GM19043 (cell line): ENCODE measurements at regions not wholly inside any gene's neighbourhood (a gene's known extent, or its start where the extent isn't known, plus 50 kb on each side); places are given as distances from the start of the nearest gene placed in this dataset.
"Not testable (repeated sequence)": the region's sequence is repeated elsewhere in the genome, so short reads cannot be mapped to it uniquely, and the experiment has no call there.

Experiments
- ATAC-seq: cut with Tn5 transposase; IDR thresholded peaks from one replicate; pipeline ENCODE4 v1.9.1; 2021; ENCODE audit warnings: low read depth; ENCODE audit not compliant: unreplicated experiment

DNA sequence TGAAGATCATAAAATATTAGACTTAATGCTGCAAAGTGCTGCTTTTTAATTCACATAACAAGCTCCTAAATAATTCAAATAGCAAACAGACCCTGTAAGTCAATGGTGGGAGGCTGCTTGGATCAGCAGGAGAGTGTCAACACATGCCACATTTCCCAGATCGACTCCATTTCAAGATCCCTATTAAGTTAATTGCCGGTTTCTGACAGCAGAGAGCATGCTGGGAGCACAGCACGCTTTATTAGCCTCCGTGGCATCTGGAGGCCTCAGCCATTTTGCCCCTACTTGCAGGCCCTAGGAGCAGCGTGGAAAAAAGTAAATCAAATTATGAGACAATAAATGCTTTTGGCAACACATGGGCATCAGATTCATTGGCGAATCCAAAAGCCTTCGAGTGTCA, 201.0 kb downstream of the EMX2 start:
- no peak for ATAC-seq

DNA sequence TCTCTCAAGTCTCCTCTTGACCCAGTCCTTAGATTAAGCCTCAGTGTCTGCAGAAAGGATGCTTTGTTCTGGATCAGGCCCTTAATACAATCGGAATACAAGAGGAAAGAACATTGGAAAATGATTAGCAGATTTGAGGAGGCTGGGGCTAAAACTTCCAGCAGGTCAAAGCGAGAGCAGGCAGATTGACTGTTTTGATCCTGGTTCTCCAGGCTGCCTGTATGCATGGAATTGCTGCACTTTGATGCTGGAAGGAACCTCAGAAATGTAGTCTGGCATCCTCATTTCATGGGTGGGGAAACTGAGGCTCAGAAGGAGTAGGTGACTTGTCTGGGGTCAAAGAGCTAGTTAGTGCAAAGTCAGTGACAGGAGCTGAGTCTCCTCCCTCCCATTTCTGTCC, 202.8 kb downstream of the EMX2 start:
- ATAC-seq, result no peak

DNA sequence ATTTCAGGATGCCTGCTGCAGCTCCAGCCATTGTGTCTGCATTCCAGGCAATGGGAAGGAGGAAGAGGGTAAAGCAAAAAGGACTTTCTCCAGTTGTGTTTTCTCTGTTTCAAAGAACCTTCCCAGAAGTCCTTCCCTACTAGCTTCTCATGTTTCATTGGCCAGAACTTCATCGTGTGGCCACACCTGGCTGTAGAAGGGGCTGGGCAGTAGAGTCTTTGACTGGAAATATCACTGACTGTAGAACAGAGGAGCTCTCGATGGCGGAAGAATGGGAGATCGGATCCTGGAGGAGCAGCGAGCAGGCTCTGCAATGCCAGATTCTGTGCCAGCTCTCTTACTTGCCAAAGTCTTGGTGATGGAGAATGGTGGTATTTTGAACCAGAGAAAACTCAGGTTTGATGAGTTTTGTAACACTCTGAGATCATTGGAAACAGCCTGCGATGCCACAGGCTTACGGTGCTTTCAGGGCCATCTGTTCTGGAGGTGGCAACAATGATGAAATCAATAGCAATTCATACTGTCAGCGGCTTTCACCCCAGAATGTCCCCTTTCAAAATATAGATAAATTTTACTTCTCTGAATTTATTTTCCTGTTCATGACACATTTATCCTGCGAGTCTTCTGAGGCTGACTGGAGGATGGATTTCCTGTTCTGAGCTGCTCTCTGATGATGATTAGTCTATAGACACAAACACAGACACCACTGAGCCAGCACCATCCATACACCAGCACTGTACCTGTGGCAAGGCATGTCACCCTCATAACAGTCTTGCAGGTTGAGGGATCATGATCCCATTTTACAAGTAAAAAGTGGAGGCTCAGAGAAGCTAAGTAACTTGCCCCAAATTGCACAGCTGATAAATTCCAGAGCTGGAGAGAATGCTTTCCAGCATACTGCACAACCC, 204.2 kb downstream of the EMX2 start:
- ATAC-seq, result no peak

DNA sequence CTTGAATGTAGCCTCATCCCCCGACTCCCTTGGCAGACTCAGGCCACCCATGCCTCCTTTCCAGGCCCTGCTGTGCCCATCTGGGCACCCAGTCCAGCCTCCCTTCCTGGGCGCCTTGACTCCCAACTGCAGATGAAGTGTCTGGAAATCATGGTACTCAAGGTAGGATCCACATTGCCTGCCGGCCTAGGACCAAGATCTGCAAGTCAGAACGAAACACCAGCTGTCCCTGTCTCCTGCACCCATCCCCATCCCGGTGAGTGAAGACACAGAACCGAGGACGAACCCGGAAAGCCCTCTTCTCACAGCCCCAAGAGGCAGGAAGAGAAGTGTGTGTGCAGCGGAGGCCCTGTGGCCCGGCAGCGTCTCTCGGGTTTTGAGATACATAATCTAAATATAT, 205.1 kb downstream of the EMX2 start:
- no peak for ATAC-seq

DNA sequence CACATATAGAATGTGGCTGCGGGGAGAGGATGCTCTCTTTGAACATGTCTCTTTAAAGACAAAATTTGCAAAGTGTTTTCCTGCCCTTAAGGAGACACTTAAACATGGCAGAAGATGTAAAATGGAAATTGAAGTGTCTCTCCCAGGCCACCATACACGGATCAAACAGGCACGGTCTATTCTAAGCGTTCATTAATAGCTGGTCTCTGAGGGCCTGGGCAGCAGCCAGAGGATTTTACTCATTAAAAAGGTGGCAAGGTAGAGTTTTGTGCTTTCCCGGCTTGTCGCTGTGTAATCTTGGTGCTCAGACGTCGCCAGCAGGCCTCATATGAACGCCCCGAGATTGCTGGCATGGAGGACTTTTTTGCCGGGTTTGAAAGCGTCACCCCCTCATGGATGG, 205.5 kb downstream of the EMX2 start:
- no peak for ATAC-seq

DNA sequence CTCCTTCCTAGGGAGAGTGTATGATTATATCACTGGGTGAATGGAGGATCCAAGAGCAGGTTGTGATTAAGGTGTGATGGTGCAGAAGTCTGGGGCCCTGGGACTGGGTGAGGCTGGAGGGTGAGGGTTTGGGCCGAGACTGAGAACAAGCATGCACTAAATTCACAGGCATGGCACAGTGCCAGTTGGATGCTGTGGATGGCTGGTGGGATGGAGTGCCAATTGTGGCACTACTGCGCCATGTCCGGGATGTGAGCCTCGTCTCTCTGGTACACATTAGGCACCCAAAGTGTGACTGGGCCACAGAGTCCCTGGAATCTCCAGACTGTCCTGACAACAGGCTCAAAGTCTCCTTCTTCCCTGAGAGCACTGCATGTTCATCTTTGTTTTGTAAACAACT, 208.1 kb downstream of the EMX2 start:
- no peak for ATAC-seq

DNA sequence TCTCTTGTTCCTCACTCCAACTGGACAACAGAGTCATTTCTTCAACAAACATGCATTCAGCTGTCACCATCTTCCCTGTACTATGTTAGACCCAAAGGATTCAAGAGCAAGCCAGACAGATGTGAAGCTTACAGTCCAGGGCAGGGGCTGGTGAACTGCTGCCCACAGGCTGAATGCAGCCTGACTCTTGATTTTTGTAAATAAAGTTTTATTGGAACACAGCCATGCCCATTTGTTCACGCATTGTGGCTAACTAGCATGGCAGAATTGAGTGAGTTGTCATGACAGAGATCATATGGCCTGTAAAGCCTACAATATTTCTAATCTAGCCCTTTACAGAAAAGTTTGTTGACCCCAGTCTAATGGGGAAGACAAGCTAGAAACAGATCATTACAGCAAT, 208.7 kb downstream of the EMX2 start:
- ATAC-seq, result no peak

DNA sequence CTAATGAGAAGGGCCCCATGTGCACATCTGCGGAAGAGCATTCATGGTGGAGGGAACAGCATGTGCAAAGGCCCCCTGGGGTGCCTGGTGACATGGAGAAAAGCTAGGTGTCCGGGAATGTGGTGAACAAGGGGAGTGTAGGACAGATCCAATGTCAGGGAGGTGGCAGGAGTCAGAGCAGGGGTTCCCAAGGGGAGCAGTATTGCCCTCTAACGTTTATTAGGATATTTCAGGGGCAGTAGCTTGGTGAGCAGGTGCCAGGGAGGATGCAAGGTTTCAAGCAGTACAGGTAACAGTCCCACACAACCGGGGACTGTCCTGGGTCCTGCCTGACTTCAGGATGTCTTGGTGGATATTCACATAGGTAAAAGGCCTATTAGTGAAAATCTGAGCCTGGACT, 209.6 kb downstream of the EMX2 start:
- ATAC-seq, result no peak

DNA sequence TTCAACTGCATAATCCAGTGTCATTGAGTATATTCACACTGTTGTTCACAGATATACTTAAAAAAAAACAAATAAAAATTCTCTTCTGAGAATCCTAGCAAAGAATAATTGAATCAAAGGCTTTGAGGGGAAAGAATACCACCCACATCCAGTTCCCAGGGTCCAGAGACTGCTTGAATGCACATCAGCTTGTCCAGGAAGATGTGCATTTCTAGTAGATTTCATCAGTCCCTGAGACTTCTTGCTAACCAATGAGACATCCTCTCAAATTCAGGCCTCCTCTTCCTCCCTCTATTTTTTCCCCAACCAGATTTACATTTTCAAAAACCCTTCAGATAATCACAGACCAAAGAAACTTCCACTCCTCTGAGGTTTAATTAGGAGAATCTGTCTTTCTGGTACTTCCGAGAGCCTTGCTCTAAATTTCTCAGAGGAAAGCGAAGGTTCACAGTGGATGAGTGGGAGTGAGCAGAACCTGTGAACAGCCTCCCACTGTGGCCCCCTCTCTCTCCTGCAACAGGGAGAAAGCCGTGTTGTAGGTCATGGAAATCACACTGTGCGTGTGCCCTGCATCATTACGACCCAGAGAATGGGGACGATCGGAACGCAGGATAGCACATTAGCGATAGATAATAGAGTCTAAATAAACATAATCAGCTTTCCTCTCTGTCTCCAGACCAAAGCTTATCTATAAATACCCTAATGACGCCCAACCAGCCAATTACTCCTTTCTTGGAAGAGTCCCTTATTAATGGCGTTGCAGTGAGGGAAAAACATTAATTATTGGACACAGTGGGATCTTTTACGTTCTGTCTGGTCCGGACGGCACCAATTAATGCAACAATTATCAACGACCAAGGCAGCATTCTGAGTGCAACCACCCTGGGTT, 212.5 kb downstream of the EMX2 start:
- ATAC-seq, result no peak

DNA sequence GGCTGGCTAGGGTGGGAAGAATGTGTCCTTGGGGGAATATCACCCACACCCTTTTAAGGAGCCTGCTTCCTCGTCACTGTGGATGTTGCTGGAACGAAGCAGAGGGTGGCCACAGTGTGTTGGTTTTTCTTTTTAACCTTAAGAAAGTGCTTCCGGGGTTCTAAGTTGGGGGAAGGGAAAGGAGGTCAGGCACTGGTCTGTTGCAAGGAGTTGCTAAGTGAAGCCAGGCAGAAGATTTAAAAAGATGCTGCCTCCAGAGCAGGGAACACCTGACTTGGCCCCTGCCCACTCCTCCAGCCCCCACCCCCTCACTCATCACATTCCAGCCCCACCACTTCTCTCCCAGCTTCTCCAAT, 213.1 kb downstream of the EMX2 start:
- ATAC-seq, result no peak

DNA sequence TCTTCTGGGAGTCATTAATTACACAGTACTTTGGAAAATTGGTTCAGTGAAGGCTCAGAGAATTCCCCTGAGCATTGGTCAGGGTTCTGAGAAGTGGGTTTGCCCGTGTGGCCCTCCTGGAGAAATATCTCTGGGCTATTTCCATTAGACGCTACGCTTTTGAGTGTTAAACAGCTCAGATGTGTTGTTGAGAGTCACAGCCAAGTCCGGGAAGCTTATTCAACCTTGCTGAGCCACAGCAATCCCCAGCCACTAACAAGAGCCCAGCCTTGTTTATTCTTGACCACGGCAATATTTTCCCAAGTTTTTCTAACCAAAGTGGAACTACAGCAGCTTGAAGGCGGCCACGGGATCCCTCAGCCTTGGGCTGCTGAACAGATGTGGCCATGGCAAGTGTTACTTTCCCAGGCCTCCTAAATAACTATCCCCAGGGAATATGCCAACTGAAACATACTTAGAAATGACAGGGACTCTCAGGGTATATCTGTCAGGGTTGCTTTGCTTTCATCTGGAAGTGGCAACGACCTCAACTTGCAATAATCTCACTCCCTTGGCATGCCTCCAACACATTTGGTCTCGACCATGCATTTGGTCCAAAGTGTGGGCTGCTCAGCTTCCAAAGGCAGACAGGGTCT, 214.7 kb downstream of the EMX2 start:
- ATAC-seq, result no peak

DNA sequence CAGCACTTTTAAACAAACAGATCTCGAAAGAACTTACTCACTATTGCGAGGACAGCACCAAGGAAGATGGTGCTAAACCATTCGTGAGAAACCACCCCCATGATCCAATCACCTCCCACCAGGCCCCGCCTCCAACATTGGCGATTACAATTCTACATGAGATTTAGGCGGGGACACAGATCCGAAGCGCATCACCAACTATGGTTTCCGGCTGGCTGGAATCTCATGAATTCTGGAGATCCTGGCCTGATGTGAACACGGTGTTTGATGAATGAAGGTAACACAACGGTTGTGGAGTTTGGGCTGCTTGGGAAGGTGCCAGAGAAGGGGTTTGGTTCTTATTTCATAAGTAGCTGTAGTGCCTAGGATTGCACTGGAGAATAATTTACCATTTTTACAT, 216.7 kb downstream of the EMX2 start:
- ATAC-seq, result no peak

DNA sequence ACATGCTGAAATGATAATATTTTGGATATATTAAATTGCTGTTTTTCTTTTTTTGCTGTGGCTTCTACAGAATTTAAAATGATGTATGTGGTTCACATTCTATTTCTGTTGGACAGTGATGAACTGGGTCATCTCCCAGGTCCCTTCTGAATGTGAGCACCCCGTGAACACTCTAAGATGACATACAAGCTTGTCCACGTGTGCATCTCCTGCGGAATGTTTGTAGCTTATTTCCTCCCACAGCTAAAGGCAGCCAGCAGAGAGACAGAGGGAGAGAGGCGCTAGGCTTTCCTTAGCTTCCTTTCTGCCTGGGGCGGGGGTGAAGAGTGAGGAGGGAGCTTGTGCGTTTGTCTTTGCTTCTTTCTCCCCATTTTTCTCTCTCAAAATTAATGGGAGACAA, 219.1 kb downstream of the EMX2 start:
- ATAC-seq, result no peak

DNA sequence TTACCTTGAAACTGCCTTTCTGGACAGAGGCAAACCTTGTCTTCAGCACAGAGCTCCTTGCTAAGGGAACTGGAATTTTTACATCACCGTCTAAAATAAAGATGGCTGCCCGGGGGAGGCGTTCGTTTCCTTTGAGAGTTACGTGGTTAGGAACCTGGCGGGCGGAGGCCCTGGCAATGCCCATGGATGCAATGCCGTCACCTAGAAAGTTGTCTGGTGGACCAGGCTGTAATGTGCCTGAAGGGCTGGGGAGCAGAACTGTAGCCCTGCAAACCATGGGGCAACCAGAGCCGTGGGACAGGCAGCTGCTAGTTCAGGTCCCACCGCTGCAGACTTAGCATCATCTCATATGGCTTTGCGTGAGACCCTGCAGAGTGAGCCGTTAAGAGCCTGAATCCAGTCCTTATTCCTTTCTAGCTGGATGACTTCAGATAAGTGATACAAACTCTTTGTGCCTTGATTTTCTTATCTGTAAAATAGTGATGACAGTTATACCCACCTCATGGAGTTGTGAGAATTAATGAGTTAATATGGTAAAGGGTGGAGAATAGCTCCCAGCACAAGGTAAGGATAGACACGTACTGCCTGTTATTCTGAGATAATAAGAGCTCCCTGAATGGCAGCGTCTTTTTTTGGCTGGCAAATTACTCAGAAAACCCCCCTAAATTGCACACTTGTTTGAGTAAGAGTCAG, 219.7 kb downstream of the EMX2 start:
- ATAC-seq, result no peak

DNA sequence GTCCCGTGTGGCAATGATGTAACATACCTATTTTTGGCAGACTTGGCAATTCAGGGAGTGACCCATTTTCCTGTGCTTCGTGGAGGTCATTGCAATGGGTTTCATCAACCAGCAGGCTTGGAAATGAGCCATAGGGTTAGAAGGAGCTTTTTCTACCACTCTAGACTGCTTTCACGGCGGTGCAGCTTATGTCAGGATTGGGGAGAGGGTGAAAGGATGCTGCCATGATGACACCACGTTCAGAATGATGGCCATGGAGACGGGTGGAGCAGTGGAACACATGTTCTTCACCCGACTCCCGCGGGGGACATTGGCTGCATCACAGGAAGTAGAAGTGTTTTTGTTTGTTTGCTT, 220.2 kb downstream of the EMX2 start:
- no peak for ATAC-seq

DNA sequence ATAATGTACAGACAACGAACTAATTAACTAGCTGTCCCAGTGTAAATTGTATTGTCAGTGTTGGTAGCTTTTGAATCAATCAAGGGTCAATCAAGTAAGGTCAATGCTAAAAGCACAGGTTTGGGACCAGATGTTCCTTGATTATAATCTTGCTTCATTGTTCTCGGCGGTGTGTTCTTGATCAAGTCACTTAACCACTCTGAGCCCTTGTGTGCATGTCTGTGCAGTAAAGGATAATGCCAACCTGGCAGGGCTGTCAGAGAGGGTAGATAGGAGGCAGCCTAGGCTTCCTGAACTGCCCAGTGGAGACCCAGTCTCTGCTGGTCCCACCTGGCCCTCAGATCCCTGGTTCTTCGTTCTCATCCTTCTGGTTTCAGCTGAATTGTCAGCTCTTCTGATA, 221.0 kb downstream of the EMX2 start:
- ATAC-seq, result no peak

DNA sequence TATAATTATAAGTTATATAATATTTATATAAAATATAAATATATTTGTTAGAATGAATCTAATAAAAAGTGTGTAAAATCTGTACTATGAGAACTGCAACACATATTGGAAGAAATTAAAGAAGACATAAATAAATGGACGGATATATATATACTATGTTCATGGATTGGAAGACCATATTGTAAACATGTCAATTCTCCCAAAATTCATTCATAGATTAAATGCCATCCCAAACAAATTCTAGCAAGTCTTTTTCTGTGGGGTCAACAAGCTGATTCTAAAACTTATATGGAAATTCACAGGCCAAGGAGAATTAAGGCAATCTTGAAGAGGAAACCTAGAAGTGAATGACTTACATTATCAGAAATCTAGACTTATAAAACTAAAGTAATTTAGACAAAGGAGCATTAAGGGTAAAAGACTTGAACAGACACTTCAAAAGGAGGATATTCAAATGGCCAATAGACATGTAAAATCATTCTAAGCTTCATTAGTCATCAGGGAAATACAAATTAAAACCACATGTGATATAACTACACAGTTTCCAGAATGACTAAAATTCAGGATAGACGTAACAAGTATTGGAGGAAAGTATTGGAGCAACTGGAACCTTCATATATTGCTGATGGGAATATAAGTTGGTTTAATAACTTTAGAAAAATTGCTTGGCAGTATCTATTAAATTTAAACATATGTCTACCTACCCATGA, 225.9 kb downstream of the EMX2 start:
- no peak for ATAC-seq

DNA sequence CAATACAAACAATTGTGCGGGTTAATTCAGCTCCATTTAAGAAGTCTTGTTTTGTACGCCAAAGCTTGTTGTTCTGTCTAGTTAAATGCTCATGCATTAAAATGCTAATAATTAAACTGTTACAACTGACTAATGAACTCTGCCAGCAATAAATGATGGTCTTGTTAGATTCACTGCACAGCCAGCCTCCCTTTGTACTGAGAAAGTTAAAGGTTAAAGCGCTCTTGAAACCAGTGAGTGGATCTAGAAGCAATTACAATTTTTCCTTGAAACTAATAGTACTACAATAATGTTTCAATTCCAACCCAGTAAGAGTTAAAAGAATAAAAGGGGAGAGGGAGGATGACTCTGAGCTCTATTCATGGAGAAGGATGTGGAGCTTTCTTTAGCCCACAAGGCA, 233.0 kb downstream of the EMX2 start:
- ATAC-seq, result no peak

DNA sequence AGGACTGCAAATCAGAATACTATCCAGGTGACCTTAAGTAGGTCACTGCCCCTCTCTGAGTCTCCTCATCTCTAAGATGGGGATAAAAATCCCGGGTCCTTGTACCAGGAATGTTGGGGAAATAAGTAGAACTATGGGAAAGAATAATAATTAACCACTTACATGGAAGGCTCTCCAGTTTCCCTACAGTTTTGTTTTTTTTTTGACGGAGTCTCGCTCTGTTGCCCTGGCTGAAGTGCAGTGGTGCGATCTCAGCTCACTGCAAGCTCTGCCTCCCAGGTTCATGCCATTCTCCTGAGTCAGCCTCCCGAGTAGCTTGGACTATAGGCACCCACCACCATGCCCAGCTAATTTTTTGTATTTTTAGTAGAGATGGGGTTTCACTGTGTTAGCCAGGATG, 234.7 kb downstream of the EMX2 start:
- not testable (repeated sequence) for ATAC-seq

DNA sequence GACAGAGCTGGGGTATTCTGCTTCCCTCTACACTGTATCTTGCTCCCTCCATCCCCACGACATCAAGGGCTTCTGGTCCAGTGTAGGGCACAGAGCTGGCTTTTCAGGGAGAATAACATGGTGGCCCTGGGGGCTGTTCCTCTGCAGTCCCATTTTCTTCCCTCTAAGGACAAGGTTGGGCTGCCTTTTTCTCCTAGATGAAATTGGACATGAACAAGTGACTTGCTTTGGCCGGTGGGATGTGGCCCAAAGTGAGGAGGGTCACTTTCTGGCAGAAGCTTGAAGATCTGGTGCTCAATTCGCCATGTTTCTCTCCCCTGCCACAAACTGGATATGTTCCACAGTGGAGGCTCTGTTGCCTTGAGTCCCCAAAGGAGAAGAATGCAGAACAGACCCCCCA, 235.7 kb downstream of the EMX2 start:
- ATAC-seq, result no peak
